ENCODE measurements at regions not wholly inside any gene's neighbourhood (a gene's known extent, or its start where the extent isn't known, plus 50 kb on each side); places are given as distances from the start of the nearest gene placed in this dataset.

DNA sequence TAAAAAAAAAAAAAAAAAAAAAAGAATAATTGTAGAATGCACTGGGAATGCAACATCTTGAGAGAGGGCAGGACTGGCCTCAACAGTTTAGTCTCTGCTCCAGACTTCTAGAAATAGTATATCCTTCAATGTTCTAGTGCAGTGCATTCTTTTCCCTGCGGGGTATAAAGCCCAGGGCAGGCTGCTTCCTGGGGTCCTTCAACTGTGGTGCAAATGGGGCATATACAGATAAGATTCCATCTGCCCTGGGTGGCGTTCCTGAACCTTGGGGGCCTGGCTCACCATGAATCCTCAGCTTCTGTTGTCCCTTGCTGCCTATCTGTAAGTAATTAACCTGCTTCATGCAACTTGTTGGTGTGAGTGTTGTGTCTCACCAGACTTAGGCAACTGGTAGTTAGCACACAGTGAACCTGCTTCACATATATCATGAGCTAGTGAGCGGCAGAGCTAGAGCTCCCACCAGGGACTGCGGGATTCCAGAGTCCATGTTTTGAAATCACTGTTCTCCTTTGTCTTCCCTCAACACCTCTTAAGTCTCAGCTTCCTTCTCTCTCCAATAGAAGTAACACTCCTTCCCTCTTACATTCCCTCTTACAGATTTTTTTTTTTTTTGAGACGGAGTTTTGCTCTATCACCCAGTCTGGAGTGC, 177.6 kb downstream of the SUDS3 start:
- Histone ChIP-seq H3K27ac (ENCODE audit: low read depth, low read length) (no peak overlapping the region), H2AFZ (ENCODE audit: low read length) (no peak overlapping the region), H3K36me3 (ENCODE audit: insufficient read depth, low read length) (no peaks in the 10 kb centered on the region), H4K20me1 (ENCODE audit: insufficient read depth, low read length) (no peaks in the 10 kb centered on the region), H3K9me3 (ENCODE audit: low read depth, low read length) (no peaks in the 10 kb centered on the region), H3K4me2 (ENCODE audit: insufficient read depth, low read length) (no peak overlapping the region), H3K27me3 (ENCODE audit: insufficient read depth, low read length) (no peaks in the 10 kb centered on the region), H3K4me1 (ENCODE audit: insufficient read depth, low read length) (no peaks in the 10 kb centered on the region), H3K79me2 (ENCODE audit: insufficient read depth, low read length) (no peaks in the 10 kb centered on the region), H3K4me3 (ENCODE audit: insufficient read depth, low read length) (no peak overlapping the region)
- DNase-seq (ENCODE audit: insufficient read length, low spot score, missing footprints), result no peak
- TF ChIP-seq, protein P1, sequence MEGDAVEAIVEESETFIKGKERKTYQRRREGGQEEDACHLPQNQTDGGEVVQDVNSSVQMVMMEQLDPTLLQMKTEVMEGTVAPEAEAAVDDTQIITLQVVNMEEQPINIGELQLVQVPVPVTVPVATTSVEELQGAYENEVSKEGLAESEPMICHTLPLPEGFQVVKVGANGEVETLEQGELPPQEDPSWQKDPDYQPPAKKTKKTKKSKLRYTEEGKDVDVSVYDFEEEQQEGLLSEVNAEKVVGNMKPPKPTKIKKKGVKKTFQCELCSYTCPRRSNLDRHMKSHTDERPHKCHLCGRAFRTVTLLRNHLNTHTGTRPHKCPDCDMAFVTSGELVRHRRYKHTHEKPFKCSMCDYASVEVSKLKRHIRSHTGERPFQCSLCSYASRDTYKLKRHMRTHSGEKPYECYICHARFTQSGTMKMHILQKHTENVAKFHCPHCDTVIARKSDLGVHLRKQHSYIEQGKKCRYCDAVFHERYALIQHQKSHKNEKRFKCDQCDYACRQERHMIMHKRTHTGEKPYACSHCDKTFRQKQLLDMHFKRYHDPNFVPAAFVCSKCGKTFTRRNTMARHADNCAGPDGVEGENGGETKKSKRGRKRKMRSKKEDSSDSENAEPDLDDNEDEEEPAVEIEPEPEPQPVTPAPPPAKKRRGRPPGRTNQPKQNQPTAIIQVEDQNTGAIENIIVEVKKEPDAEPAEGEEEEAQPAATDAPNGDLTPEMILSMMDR (IDR thresholded peaks at IDR 0.05; ENCODE audit: extremely low read depth, low read depth, low read length), result no peak

GRCh38 chr12:118558941-118559340, 182.6 kb downstream of the SUDS3 start:
- no peaks in the 10 kb centered on the region for H3K4me1 ChIP-seq (ENCODE audit: insufficient read depth, low read length)
- H3K27ac ChIP-seq (ENCODE audit: low read depth, low read length), result no peak overlapping the region
- H3K79me2 ChIP-seq (ENCODE audit: insufficient read depth, low read length), result no peaks in the 10 kb centered on the region
- H3K4me3 ChIP-seq (ENCODE audit: insufficient read depth, low read length), result no peak overlapping the region
- no peaks in the 10 kb centered on the region for H3K27me3 ChIP-seq (ENCODE audit: insufficient read depth, low read length)
- TF ChIP-seq, protein P1 (IDR thresholded peaks at IDR 0.05; ENCODE audit: extremely low read depth, low read depth, low read length), result no peak
- no peak overlapping the region for H2AFZ ChIP-seq (ENCODE audit: low read length)
- H3K9me3 ChIP-seq (ENCODE audit: low read depth, low read length), result peaks cover 5% of the 10 kb centered on the region
- no peaks in the 10 kb centered on the region for H3K36me3 ChIP-seq (ENCODE audit: insufficient read depth, low read length)
- H4K20me1 ChIP-seq (ENCODE audit: insufficient read depth, low read length), result no peaks in the 10 kb centered on the region
- no peak overlapping the region for H3K4me2 ChIP-seq (ENCODE audit: insufficient read depth, low read length)
- no peak for DNase-seq (ENCODE audit: insufficient read length, low spot score, missing footprints)

DNA sequence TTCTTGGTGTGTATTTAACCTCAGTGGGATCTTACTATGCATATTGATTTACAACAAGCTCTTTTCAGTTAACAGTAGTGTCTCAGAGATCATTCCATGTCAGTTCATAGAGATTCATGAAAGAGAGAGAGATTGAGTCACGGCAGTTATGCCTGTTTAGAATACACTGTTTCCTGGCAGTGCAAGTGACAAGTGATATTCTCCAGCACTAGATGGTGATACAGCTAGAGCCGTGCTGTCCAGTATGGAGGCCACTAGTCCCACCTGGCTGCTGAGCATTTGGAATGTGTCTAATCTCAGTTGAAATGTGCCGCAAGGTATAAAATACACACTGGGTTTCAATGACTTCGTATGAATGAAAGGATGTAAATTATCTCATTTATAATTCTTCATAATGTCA, 184.4 kb downstream of the SUDS3 start:
- no peak for DNase-seq (ENCODE audit: insufficient read length, low spot score, missing footprints)
- Histone ChIP-seq H3K9me3 (ENCODE audit: low read depth, low read length) (peaks cover 5% of the 10 kb centered on the region), H3K4me3 (ENCODE audit: insufficient read depth, low read length) (no peak overlapping the region), H2AFZ (ENCODE audit: low read length) (no peak overlapping the region), H4K20me1 (ENCODE audit: insufficient read depth, low read length) (no peaks in the 10 kb centered on the region), H3K27ac (ENCODE audit: low read depth, low read length) (no peak overlapping the region), H3K27me3 (ENCODE audit: insufficient read depth, low read length) (no peaks in the 10 kb centered on the region), H3K79me2 (ENCODE audit: insufficient read depth, low read length) (no peaks in the 10 kb centered on the region), H3K4me2 (ENCODE audit: insufficient read depth, low read length) (no peak overlapping the region), H3K36me3 (ENCODE audit: insufficient read depth, low read length) (no peaks in the 10 kb centered on the region), H3K4me1 (ENCODE audit: insufficient read depth, low read length) (no peaks in the 10 kb centered on the region)
- TF ChIP-seq, protein P1 (IDR thresholded peaks at IDR 0.05; ENCODE audit: extremely low read depth, low read depth, low read length), result no peak

GRCh38 chr12:118571730-118572129, 195.4 kb downstream of the SUDS3 start:
- H3K27me3 ChIP-seq (ENCODE audit: insufficient read depth, low read length), result no peaks in the 10 kb centered on the region
- H4K20me1 ChIP-seq (ENCODE audit: insufficient read depth, low read length), result no peaks in the 10 kb centered on the region
- H3K4me1 ChIP-seq (ENCODE audit: insufficient read depth, low read length), result no peaks in the 10 kb centered on the region
- DNase-seq (ENCODE audit: insufficient read length, low spot score, missing footprints), result no peak
- H3K4me3 ChIP-seq (ENCODE audit: insufficient read depth, low read length), result no peak overlapping the region
- H2AFZ ChIP-seq (ENCODE audit: low read length), result no peak overlapping the region
- no peaks in the 10 kb centered on the region for H3K36me3 ChIP-seq (ENCODE audit: insufficient read depth, low read length)
- H3K4me2 ChIP-seq (ENCODE audit: insufficient read depth, low read length), result no peak overlapping the region
- no peak overlapping the region for H3K27ac ChIP-seq (ENCODE audit: low read depth, low read length)
- no peaks in the 10 kb centered on the region for H3K79me2 ChIP-seq (ENCODE audit: insufficient read depth, low read length)
- TF ChIP-seq, protein P1 (IDR thresholded peaks at IDR 0.05; ENCODE audit: extremely low read depth, low read depth, low read length), result no peak
- H3K9me3 ChIP-seq (ENCODE audit: low read depth, low read length), result no peaks in the 10 kb centered on the region
